Memory B cell (primary cell): ENCODE measurements at regions not wholly inside any gene's neighbourhood (a gene's known extent, or its start where the extent isn't known, plus 50 kb on each side); places are given as distances from the start of the nearest gene placed in this dataset.
A peak's percentile ranks its signal among the peaks of the same experiment; 100 is the strongest.

ENCODE experiments used
- ATAC-seq: fragments of 150-1000 bp; cut with Tn5 transposase; 2 replicates; pipeline ENCODE4 v1.10.0; 2021; ENCODE audit warnings: low read depth, mild to moderate bottlenecking, moderate library complexity
- DNase-seq, 2 donors: peaks; one replicate each; pipeline ENCODE4 v3.0.0; 2022; ENCODE audit warnings: low spot score in 2 of 2
- H3K27ac Mint-ChIP-seq: one replicate; pipeline ENCODE4 v1.8.0; 2022; ENCODE audit warnings: mild to moderate bottlenecking, moderate library complexity, mixed read lengths
- H3K27me3 Mint-ChIP-seq: one replicate; pipeline ENCODE4 v1.8.0; 2022; ENCODE audit warnings: mixed read lengths
- H3K36me3 Mint-ChIP-seq: one replicate; pipeline ENCODE4 v1.8.0; 2022; ENCODE audit warnings: mild to moderate bottlenecking, mixed read lengths
- H3K4me1 Mint-ChIP-seq: one replicate; pipeline ENCODE4 v1.8.0; 2022; ENCODE audit warnings: mixed read lengths
- H3K4me3 Mint-ChIP-seq: one replicate; pipeline ENCODE4 v1.8.0; 2022; ENCODE audit warnings: mild to moderate bottlenecking, moderate library complexity, mixed read lengths
- H3K9me3 Mint-ChIP-seq: one replicate; pipeline ENCODE4 v1.8.0; 2022; ENCODE audit warnings: mixed read lengths

GRCh38 chr13:31055589-31055988 lies 106.1 kb downstream of the HSPH1 start:
- peaks cover 9% of the 10 kb centered on the region for H3K27me3 Mint-ChIP-seq
- no peaks in the 10 kb centered on the region for H3K36me3 Mint-ChIP-seq
- peaks cover 2% of the 10 kb centered on the region for H3K4me1 Mint-ChIP-seq
- H3K9me3 Mint-ChIP-seq = no peaks in the 10 kb centered on the region
- ATAC-seq (no peak), DNase-seq (no peak)
- H3K27ac Mint-ChIP-seq = no peak overlapping the region
- no peak overlapping the region for H3K4me3 Mint-ChIP-seq

GRCh38 chr13:31054632-31055031 lies 107.1 kb downstream of the HSPH1 start:
- no peak for DNase-seq

GRCh38 chr13:31053896-31054295 lies 107.8 kb downstream of the HSPH1 start:
- H3K27ac Mint-ChIP-seq = no peak overlapping the region
- H3K9me3 Mint-ChIP-seq = no peaks in the 10 kb centered on the region
- H3K27me3 Mint-ChIP-seq = peaks cover 10% of the 10 kb centered on the region
- H3K4me3 Mint-ChIP-seq = no peak overlapping the region
- peaks cover 2% of the 10 kb centered on the region for H3K4me1 Mint-ChIP-seq
- DNase-seq (no peak), ATAC-seq (no peak)
- H3K36me3 Mint-ChIP-seq = no peaks in the 10 kb centered on the region

More at GRCh38 chr13:31054632-31055031, 107.1 kb downstream of the HSPH1 start:
- peaks cover 10% of the 10 kb centered on the region for H3K27me3 Mint-ChIP-seq
- H3K4me3 Mint-ChIP-seq = no peak overlapping the region
- no peak overlapping the region for H3K27ac Mint-ChIP-seq
- no peak for ATAC-seq
- no peaks in the 10 kb centered on the region for H3K36me3 Mint-ChIP-seq
- no peaks in the 10 kb centered on the region for H3K9me3 Mint-ChIP-seq
- peaks cover 2% of the 10 kb centered on the region for H3K4me1 Mint-ChIP-seq

GRCh38 chr13:31053091-31053490 lies 108.6 kb downstream of the HSPH1 start:
- peaks cover 10% of the 10 kb centered on the region for H3K27me3 Mint-ChIP-seq
- no peaks in the 10 kb centered on the region for H3K36me3 Mint-ChIP-seq
- DNase-seq (no peak), ATAC-seq (no peak)
- H3K27ac Mint-ChIP-seq = no peak overlapping the region
- no peak overlapping the region for H3K4me3 Mint-ChIP-seq
- no peaks in the 10 kb centered on the region for H3K9me3 Mint-ChIP-seq
- peaks cover 2% of the 10 kb centered on the region for H3K4me1 Mint-ChIP-seq

GRCh38 chr13:31052478-31052877 lies 109.2 kb downstream of the HSPH1 start:
- Mint-ChIP-seq H3K27ac (no peak overlapping the region), H3K36me3 (no peaks in the 10 kb centered on the region), H3K4me3 (no peak overlapping the region), H3K27me3 (peaks cover 10% of the 10 kb centered on the region), H3K9me3 (no peaks in the 10 kb centered on the region), H3K4me1 (peaks cover 2% of the 10 kb centered on the region)
- no peak for DNase-seq
- no peak for ATAC-seq

- ATAC-seq = no peak
- no peak overlapping the region for H3K4me3 Mint-ChIP-seq
Observed at GRCh38 chr13:31051999-31052398, 109.7 kb downstream of the HSPH1 start.

GRCh38 chr13:31050486-31051400 lies 111.0 kb downstream of the HSPH1 start:
- ATAC-seq (no peak), DNase-seq (no peak)
- Mint-ChIP-seq H3K4me1 (peaks cover 2% of the 10 kb centered on the region), H3K27me3 (peaks cover 8% of the 10 kb centered on the region), H3K36me3 (no peaks in the 10 kb centered on the region), H3K4me3 (no peak overlapping the region), H3K9me3 (no peaks in the 10 kb centered on the region), H3K27ac (no peak overlapping the region)

More at GRCh38 chr13:31051999-31052398, 109.7 kb downstream of the HSPH1 start:
- no peaks in the 10 kb centered on the region for H3K9me3 Mint-ChIP-seq
- peaks cover 2% of the 10 kb centered on the region for H3K4me1 Mint-ChIP-seq
- H3K27me3 Mint-ChIP-seq = peaks cover 10% of the 10 kb centered on the region
- no peak for DNase-seq
- no peaks in the 10 kb centered on the region for H3K36me3 Mint-ChIP-seq
- H3K27ac Mint-ChIP-seq = no peak overlapping the region

GRCh38 chr13:31049833-31050232 lies 111.9 kb downstream of the HSPH1 start:
- Mint-ChIP-seq H3K36me3 (no peaks in the 10 kb centered on the region), H3K9me3 (no peaks in the 10 kb centered on the region), H3K27me3 (peaks cover 8% of the 10 kb centered on the region), H3K27ac (no peak overlapping the region), H3K4me1 (peaks cover 2% of the 10 kb centered on the region), H3K4me3 (no peak overlapping the region)
- ATAC-seq = no peak
- no peak for DNase-seq

- no peaks in the 10 kb centered on the region for H3K36me3 Mint-ChIP-seq
- ATAC-seq = no peak
- no peaks in the 10 kb centered on the region for H3K9me3 Mint-ChIP-seq
- no peak overlapping the region for H3K4me3 Mint-ChIP-seq
- no peak overlapping the region for H3K27ac Mint-ChIP-seq
- H3K4me1 Mint-ChIP-seq = peaks cover 5% of the 10 kb centered on the region
- DNase-seq = no peak
- peaks cover 12% of the 10 kb centered on the region for H3K27me3 Mint-ChIP-seq
Observed at GRCh38 chr13:31049083-31049482, 112.6 kb downstream of the HSPH1 start.

GRCh38 chr13:31048521-31048920 lies 113.2 kb downstream of the HSPH1 start:
- no peak for DNase-seq
- H3K4me1 Mint-ChIP-seq = peaks cover 5% of the 10 kb centered on the region
- no peak overlapping the region for H3K27ac Mint-ChIP-seq
- peaks cover 13% of the 10 kb centered on the region for H3K27me3 Mint-ChIP-seq
- no peak overlapping the region for H3K4me3 Mint-ChIP-seq
- no peaks in the 10 kb centered on the region for H3K36me3 Mint-ChIP-seq
- ATAC-seq = no peak
- H3K9me3 Mint-ChIP-seq = no peaks in the 10 kb centered on the region

- H3K4me3 Mint-ChIP-seq = no peak overlapping the region
- DNase-seq (no peak), ATAC-seq (no peak)
- H3K4me1 Mint-ChIP-seq = peaks cover 10% of the 10 kb centered on the region
- peaks cover 24% of the 10 kb centered on the region for H3K27me3 Mint-ChIP-seq
- no peaks in the 10 kb centered on the region for H3K9me3 Mint-ChIP-seq
- no peaks in the 10 kb centered on the region for H3K36me3 Mint-ChIP-seq
- H3K27ac Mint-ChIP-seq = no peak overlapping the region
Observed at GRCh38 chr13:31046711-31047279, 114.3 kb downstream of the TEX26 start.

GRCh38 chr13:31045286-31046081 lies 113.0 kb downstream of the TEX26 start:
- no peaks in the 10 kb centered on the region for H3K36me3 Mint-ChIP-seq
- no peak overlapping the region for H3K4me3 Mint-ChIP-seq
- H3K4me1 Mint-ChIP-seq = peaks cover 8% of the 10 kb centered on the region
- DNase-seq (no peak), ATAC-seq (no peak)
- H3K27me3 Mint-ChIP-seq = peaks cover 20% of the 10 kb centered on the region
- H3K27ac Mint-ChIP-seq = no peak overlapping the region
- H3K9me3 Mint-ChIP-seq = no peaks in the 10 kb centered on the region

- Mint-ChIP-seq H3K4me3 (peak overlapping the region; percentile 24), H3K27me3 (peaks cover 20% of the 10 kb centered on the region), H3K27ac (no peak overlapping the region), H3K9me3 (no peaks in the 10 kb centered on the region), H3K36me3 (no peaks in the 10 kb centered on the region), H3K4me1 (peaks cover 10% of the 10 kb centered on the region)
- DNase-seq = peak; percentile 68 to 76
- peak; percentile 97 for ATAC-seq
Observed at GRCh38 chr13:31044364-31045285, 112.2 kb downstream of the TEX26 start.
